Gastroesophageal sphincter (tissue), 4 donors: ENCODE measurements at regions not wholly inside any gene's neighbourhood (a gene's known extent, or its start where the extent isn't known, plus 50 kb on each side); places are given as distances from the start of the nearest gene placed in this dataset.

Experiments
- ATAC-seq: fragments of 150-250 bp; one replicate; pipeline ENCODE4 v1.9.1; 2016; ENCODE audit warnings: mild to moderate bottlenecking, moderate library complexity
- H3K27ac ChIP-seq, 4 donors: fragments of 200-600 bp; sonication (generic) in 3 of 4; 1 replicate in 3 of 4; 2 replicates in 1 of 4; pipeline ENCODE4 v1.5.1; 2016 to 2019
- H3K27me3 ChIP-seq: fragments of 200-600 bp; sonication (generic); one replicate; pipeline ENCODE4 v1.5.1; 2019
- H3K36me3 ChIP-seq, 2 donors: fragments of 200-600 bp; sonication (generic); one replicate each; pipeline ENCODE4 v1.5.1; 2019; ENCODE audit warnings: control low read depth in 1 of 2
- H3K4me1 ChIP-seq, 3 donors: fragments of 200-600 bp; sonication (generic); 1 replicate in 2 of 3; 2 replicates in 1 of 3; pipeline ENCODE4 v1.5.1; 2016 to 2019; ENCODE audit warnings: control low read depth in 2 of 3
- H3K4me3 ChIP-seq, 2 donors: fragments of 200-600 bp; sonication (generic); one replicate each; pipeline ENCODE4 v1.5.1; 2019; ENCODE audit warnings: mild to moderate bottlenecking in 1 of 2, moderate library complexity in 1 of 2
- H3K9me3 ChIP-seq, 3 donors: fragments of 200-600 bp; sonication (generic); one replicate each; pipeline ENCODE4 v1.5.1; 2017 to 2019; ENCODE audit warnings: control low read depth in 2 of 3
- EP300 ChIP-seq: sonication (generic); formaldehyde crosslinking; IDR thresholded peaks from one replicate; pipeline ENCODE4 v1.6.1; 2017; ENCODE audit warnings: antibody characterized with exemption, mild to moderate bottlenecking
- POLR2A ChIP-seq, 2 donors: fragments of 450-650 bp; IDR thresholded peaks; one replicate each; pipeline ENCODE4 v1.6.1; 2017; ENCODE audit warnings: antibody characterized with exemption in 2 of 2, mild to moderate bottlenecking in 2 of 2, moderate library complexity in 1 of 2
- POLR2AphosphoS5 ChIP-seq: sonication (generic); formaldehyde crosslinking; IDR thresholded peaks from one replicate; pipeline ENCODE4 v1.6.1; 2017; ENCODE audit warnings: antibody characterized with exemption
- WGBS, 2 donors: methylation state at CpG; one replicate each; pipeline ENCODE4 v1.1.5; 2018; ENCODE audit warnings: low coverage in 1 of 2; 5-methylcytosine and 5-hydroxymethylcytosine counted together
- TF ChIP-seq, protein P1 (sequence below), 4 experiments: fragments of 200-600 bp in 2 of 4; fragments of 450-650 bp in 2 of 4; sonication (generic) in 1 of 4; IDR thresholded peaks; one replicate each; pipeline ENCODE4 v1.5.1; 2017 to 2019; ENCODE audit warnings: antibody characterized with exemption in 4 of 4, mild to moderate bottlenecking in 2 of 4, moderate library complexity in 2 of 4

GRCh38 chr12:92615703-92616102, 87.1 kb upstream of the PLEKHG7 start:
- no peak overlapping the region for H3K4me3 ChIP-seq
- WGBS, 2 donors = 95 to 100% methylated on average over 2 of the region's 2 CpGs
- ATAC-seq = no peak
- H3K27me3 ChIP-seq = no peaks in the 10 kb centered on the region
- H3K36me3 ChIP-seq = no peaks in the 10 kb centered on the region
- no peaks in the 10 kb centered on the region for H3K4me1 ChIP-seq
- TF ChIP-seq POLR2A (IDR thresholded peaks at IDR 0.05) (no peak), POLR2AphosphoS5 (no peak), EP300 (no peak)
- TF ChIP-seq, protein P1, sequence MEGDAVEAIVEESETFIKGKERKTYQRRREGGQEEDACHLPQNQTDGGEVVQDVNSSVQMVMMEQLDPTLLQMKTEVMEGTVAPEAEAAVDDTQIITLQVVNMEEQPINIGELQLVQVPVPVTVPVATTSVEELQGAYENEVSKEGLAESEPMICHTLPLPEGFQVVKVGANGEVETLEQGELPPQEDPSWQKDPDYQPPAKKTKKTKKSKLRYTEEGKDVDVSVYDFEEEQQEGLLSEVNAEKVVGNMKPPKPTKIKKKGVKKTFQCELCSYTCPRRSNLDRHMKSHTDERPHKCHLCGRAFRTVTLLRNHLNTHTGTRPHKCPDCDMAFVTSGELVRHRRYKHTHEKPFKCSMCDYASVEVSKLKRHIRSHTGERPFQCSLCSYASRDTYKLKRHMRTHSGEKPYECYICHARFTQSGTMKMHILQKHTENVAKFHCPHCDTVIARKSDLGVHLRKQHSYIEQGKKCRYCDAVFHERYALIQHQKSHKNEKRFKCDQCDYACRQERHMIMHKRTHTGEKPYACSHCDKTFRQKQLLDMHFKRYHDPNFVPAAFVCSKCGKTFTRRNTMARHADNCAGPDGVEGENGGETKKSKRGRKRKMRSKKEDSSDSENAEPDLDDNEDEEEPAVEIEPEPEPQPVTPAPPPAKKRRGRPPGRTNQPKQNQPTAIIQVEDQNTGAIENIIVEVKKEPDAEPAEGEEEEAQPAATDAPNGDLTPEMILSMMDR (IDR thresholded peaks at IDR 0.05) = no peak
- H3K27ac ChIP-seq = no peak overlapping the region
- H3K9me3 ChIP-seq = no peaks in the 10 kb centered on the region

DNA sequence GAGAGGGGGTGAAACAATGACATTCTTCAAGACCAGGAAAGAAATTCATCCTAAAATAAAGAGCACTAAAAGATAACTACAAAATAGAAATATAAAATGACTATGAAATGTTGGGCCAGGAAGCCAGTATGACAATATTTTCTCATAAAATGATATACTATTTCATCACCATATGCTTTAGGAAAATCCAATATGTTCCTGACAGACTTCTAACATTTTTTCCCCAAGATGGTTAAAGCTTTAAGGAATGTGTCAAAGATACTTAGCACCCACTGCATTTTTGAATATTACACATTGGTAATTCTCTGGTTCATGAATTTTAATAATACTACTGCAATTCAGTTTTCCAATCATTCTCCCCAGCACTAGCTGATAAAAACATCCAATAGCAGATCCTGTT, 87.7 kb upstream of the PLEKHG7 start:
- Histone ChIP-seq H3K27me3 (no peaks in the 10 kb centered on the region), H3K4me1 (no peaks in the 10 kb centered on the region), H3K36me3 (no peaks in the 10 kb centered on the region), H3K9me3 (no peaks in the 10 kb centered on the region), H3K27ac (no peak overlapping the region), H3K4me3 (no peak overlapping the region)
- TF ChIP-seq EP300 = no peak
- TF ChIP-seq POLR2A (IDR thresholded peaks at IDR 0.05) = no peak
- no peak for TF ChIP-seq POLR2AphosphoS5
- TF ChIP-seq, protein P1 (IDR thresholded peaks at IDR 0.05) = no peak
- ATAC-seq = no peak

GRCh38 chr12:92614502-92614901, 88.3 kb upstream of the PLEKHG7 start:
- 75 to 94% methylated on average over 3 to 4 of the region's 4 CpGs for WGBS, 2 donors
- TF ChIP-seq EP300 = no peak
- TF ChIP-seq, protein P1 (IDR thresholded peaks at IDR 0.05) = no peak
- TF ChIP-seq POLR2AphosphoS5 = no peak
- H3K9me3 ChIP-seq = no peaks in the 10 kb centered on the region
- no peak overlapping the region for H3K4me3 ChIP-seq
- no peaks in the 10 kb centered on the region for H3K4me1 ChIP-seq
- H3K27me3 ChIP-seq = no peaks in the 10 kb centered on the region
- H3K27ac ChIP-seq = no peak overlapping the region
- ATAC-seq = no peak
- no peaks in the 10 kb centered on the region for H3K36me3 ChIP-seq

GRCh38 chr12:92614001-92614400, 88.8 kb upstream of the PLEKHG7 start:
- Histone ChIP-seq H3K9me3 (no peaks in the 10 kb centered on the region), H3K36me3 (no peaks in the 10 kb centered on the region), H3K27me3 (no peaks in the 10 kb centered on the region), H3K27ac (no peak overlapping the region), H3K4me1 (no peaks in the 10 kb centered on the region), H3K4me3 (no peak overlapping the region)
- 70 to 87% methylated on average over 2 of the region's 2 CpGs for WGBS, 2 donors
- ATAC-seq = no peak
- TF ChIP-seq POLR2A (IDR thresholded peaks at IDR 0.05) (no peak), POLR2AphosphoS5 (no peak), EP300 (no peak)
- TF ChIP-seq, protein P1 (IDR thresholded peaks at IDR 0.05) = no peak

DNA sequence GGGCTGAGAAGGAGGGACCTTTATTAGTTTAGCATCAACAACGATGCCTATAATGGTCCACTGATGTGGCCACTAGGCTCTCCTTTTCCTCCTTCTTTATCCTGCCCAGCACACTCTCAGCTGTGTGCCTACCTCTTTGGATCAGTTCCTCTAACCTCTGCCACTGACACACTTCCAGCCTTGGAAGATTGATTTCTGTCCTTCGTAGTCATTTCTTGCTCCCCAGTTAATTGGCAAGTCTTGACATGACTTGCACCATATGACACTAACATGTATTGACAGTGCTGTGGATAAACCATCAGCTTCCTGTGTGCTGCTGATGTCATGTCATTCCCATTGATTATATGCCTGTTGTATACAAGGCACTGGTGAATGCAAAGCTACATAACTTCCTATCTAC, 90.2 kb upstream of the PLEKHG7 start:
- no peaks in the 10 kb centered on the region for H3K27me3 ChIP-seq
- TF ChIP-seq, protein P1 (IDR thresholded peaks at IDR 0.05) = no peak
- TF ChIP-seq EP300 (no peak), POLR2AphosphoS5 (no peak), POLR2A (IDR thresholded peaks at IDR 0.05) (no peak)
- H3K4me1 ChIP-seq = no peaks in the 10 kb centered on the region
- ATAC-seq = no peak
- no peaks in the 10 kb centered on the region for H3K36me3 ChIP-seq
- H3K9me3 ChIP-seq = no peaks in the 10 kb centered on the region
- no peak overlapping the region for H3K4me3 ChIP-seq
- 88 to 96% methylated on average over 2 of the region's 2 CpGs for WGBS, 2 donors
- no peak overlapping the region for H3K27ac ChIP-seq
